HG03039 (cell line): ENCODE measurements at regions not wholly inside any gene's neighbourhood (a gene's known extent, or its start where the extent isn't known, plus 50 kb on each side); places are given as distances from the start of the nearest gene placed in this dataset.

Experiments used
- ATAC-seq: cut with Tn5 transposase; IDR thresholded peaks from one replicate; pipeline ENCODE4 v1.9.1; 2021; ENCODE audit warnings: mild to moderate bottlenecking, moderate library complexity; ENCODE audit not compliant: unreplicated experiment

- ATAC-seq = no peak
Measured at GRCh38 chr1:39085174-39085573, 59.0 kb downstream of the NDUFS5 start.

- no peak for ATAC-seq
Measured at GRCh38 chr1:39086386-39086785, 60.2 kb downstream of the NDUFS5 start.

- no peak for ATAC-seq
Measured at GRCh38 chr1:39086865-39087409, 60.8 kb downstream of the NDUFS5 start.

- ATAC-seq = no peak
Measured at GRCh38 chr1:39087435-39087834, 61.3 kb downstream of the NDUFS5 start.

- ATAC-seq = no peak
Measured at GRCh38 chr1:39088658-39089057, 62.5 kb downstream of the NDUFS5 start.

- no peak for ATAC-seq
Measured at GRCh38 chr1:39089931-39090521, 63.9 kb downstream of the NDUFS5 start.

GRCh38 chr1:39090757-39091380 lies 64.7 kb downstream of the NDUFS5 start:
- no peak for ATAC-seq

- ATAC-seq = no peak
Measured at GRCh38 chr1:39091845-39092645, 65.9 kb downstream of the NDUFS5 start.

GRCh38 chr1:39094685-39095084 lies 68.5 kb downstream of the NDUFS5 start:
- ATAC-seq = no peak

GRCh38 chr1:39098546-39099250 lies 72.5 kb downstream of the NDUFS5 start:
- ATAC-seq = no peak

- ATAC-seq = no peak
Measured at GRCh38 chr1:39102537-39103327, 76.6 kb downstream of the NDUFS5 start.

GRCh38 chr1:39103328-39104157 lies 77.4 kb downstream of the NDUFS5 start:
- ATAC-seq = no peak

GRCh38 chr1:39104158-39105060 lies 78.3 kb downstream of the NDUFS5 start:
- ATAC-seq = no peak

GRCh38 chr1:39105061-39105840 lies 79.1 kb downstream of the NDUFS5 start:
- peak; percentile 51 for ATAC-seq

GRCh38 chr1:39105841-39106765 lies 80.0 kb downstream of the NDUFS5 start:
- ATAC-seq = no peak

GRCh38 chr1:39106801-39107327 lies 80.7 kb downstream of the NDUFS5 start:
- no peak for ATAC-seq
